SK-N-SH (cell line): ENCODE measurements at regions not wholly inside any gene's neighbourhood (a gene's known extent, or its start where the extent isn't known, plus 50 kb on each side); places are given as distances from the start of the nearest gene placed in this dataset.

Experiments used
- CTCF ChIA-PET: fragments of 300-600, 350-600 bp; formaldehyde crosslinking; extraction: SDS; loops from one replicate; lab custom pipeline; 2021; lab: Yijun Ruan, JAX
- POLR2A ChIA-PET: fragments of 350-600 bp; sonication (Branson Sonifier 250); formaldehyde crosslinking; extraction: SDS; loops from one replicate; lab custom pipeline; 2020; ENCODE audit warnings: antibody characterized with exemption, inconsistent platforms; lab: Yijun Ruan, JAX
- DNase-seq: peaks from one replicate; pipeline ENCODE4 v3.0.0; 2012
- H2AFZ ChIP-seq: fragments of 200-600 bp; sonication (generic); 2 replicates; pipeline ENCODE4 v1.8.1; 2016; ENCODE audit warnings: antibody characterized with exemption, mild to moderate bottlenecking, low read depth
- H3F3A ChIP-seq: fragments of 200-600 bp; sonication (generic); replicated peaks from 2 replicates; pipeline ENCODE3; 2016; ENCODE audit warnings: antibody characterized with exemption, mild to moderate bottlenecking; ENCODE audit not compliant: insufficient read depth
- H3K27ac ChIP-seq, 2 experiments: fragments of 200-500 bp in 1 of 2; fragments of 200-600 bp in 1 of 2; sonication (Bioruptor generic) in 1 of 2; sonication (generic), shearing (Covaris generic) in 1 of 2; 2 replicates each; pipeline versions ENCODE4 v1.5.1 to v1.6.1; 2014 to 2016; ENCODE audit warnings: low read depth in 2 of 2, inconsistent platforms in 1 of 2, low read length in 1 of 2, mild to moderate bottlenecking in 1 of 2, mixed read lengths in 1 of 2
- H3K27me3 ChIP-seq: fragments of 200-600 bp; sonication (generic), shearing (Covaris generic); 2 replicates; pipeline ENCODE4 v1.6.1; 2016; ENCODE audit warnings: mixed run types; ENCODE audit not compliant: insufficient read depth
- H3K36me3 ChIP-seq, 2 experiments: fragments of 200-500 bp in 1 of 2; fragments of 200-600 bp in 1 of 2; sonication (Bioruptor generic) in 1 of 2; sonication (generic) in 1 of 2; replicated peaks in 1 of 2; 2 replicates each; pipeline versions ENCODE3 to v1.5.1; 2014 to 2016; ENCODE audit warnings: low read length in 1 of 2, mild to moderate bottlenecking in 1 of 2; ENCODE audit not compliant: insufficient read depth in 2 of 2, control insufficient read depth in 1 of 2
- H3K4me1 ChIP-seq, 2 experiments: fragments of 200-500 bp in 1 of 2; fragments of 200-600 bp in 1 of 2; sonication (Bioruptor generic) in 1 of 2; sonication (generic), shearing (Covaris generic) in 1 of 2; 2 replicates each; pipeline versions ENCODE4 v1.5.1 to v1.6.1; 2014 to 2016; ENCODE audit warnings: low read depth in 1 of 2, low read length in 1 of 2, mixed run types in 1 of 2; ENCODE audit not compliant: insufficient read depth in 2 of 2, control insufficient read depth in 1 of 2
- H3K4me2 ChIP-seq: fragments of 200-600 bp; sonication (generic), shearing (Covaris generic); 2 replicates; pipeline ENCODE4 v1.6.1; 2017; ENCODE audit warnings: mixed run types
- H3K4me3 ChIP-seq, 2 experiments: fragments of 200-500 bp in 1 of 2; fragments of 200-600 bp in 1 of 2; sonication (Bioruptor generic) in 1 of 2; sonication (generic), shearing (Covaris generic) in 1 of 2; 2 replicates each; pipeline versions ENCODE4 v1.5.1 to v1.8.1; 2014 to 2016; ENCODE audit warnings: low read depth in 2 of 2, inconsistent platforms in 1 of 2, low read length in 1 of 2, mild to moderate bottlenecking in 1 of 2, mixed read lengths in 1 of 2, moderate library complexity in 1 of 2
- H3K79me2 ChIP-seq: fragments of 200-600 bp; sonication (generic); 2 replicates; pipeline ENCODE4 v1.8.1; 2017; ENCODE audit warnings: mild to moderate bottlenecking; ENCODE audit not compliant: insufficient read depth
- H3K9ac ChIP-seq: fragments of 200-600 bp; sonication (generic); 2 replicates; pipeline ENCODE4 v1.6.1; 2017; ENCODE audit warnings: mixed run types
- H3K9me2 ChIP-seq: fragments of 200-600 bp; sonication (generic); 2 replicates; pipeline ENCODE4 v1.6.1; 2017; ENCODE audit warnings: mixed run types
- H3K9me3 ChIP-seq: fragments of 200-600 bp; sonication (generic); 2 replicates; pipeline ENCODE4 v1.6.1; 2017; ENCODE audit warnings: mixed run types, mild to moderate bottlenecking, moderate library complexity
- H4K20me1 ChIP-seq: fragments of 200-600 bp; sonication (generic); 2 replicates; pipeline ENCODE4 v1.6.1; 2017; ENCODE audit warnings: mild to moderate bottlenecking, mixed run types; ENCODE audit not compliant: insufficient read depth
- CHD2 ChIP-seq: fragments of 150-350 bp; IDR thresholded peaks from 2 replicates; pipeline ENCODE4 v1.6.1; 2018; ENCODE audit warnings: low read length; ENCODE audit not compliant: partially characterized antibody
- CTCF ChIP-seq: fragments of 200-600 bp; sonication (generic); IDR thresholded peaks from 2 replicates; pipeline ENCODE4 v1.6.1; 2017; ENCODE audit warnings: antibody characterized with exemption, mild to moderate bottlenecking, moderate library complexity
- ELF1 ChIP-seq: IDR thresholded peaks from 2 replicates; pipeline ENCODE4 v1.4.0; 2012
- EP300 ChIP-seq, 2 experiments: IDR thresholded peaks; 2 replicates each; pipeline versions ENCODE4 v1.4.0 to v1.6.1; 2012; ENCODE audit warnings: borderline replicate concordance in 1 of 2, low read depth in 1 of 2, low read length in 1 of 2
- EZH2phosphoT487 ChIP-seq: fragments of 200-600 bp; sonication (generic); IDR thresholded peaks from 2 replicates; pipeline ENCODE4 v1.6.1; 2017; ENCODE audit warnings: low read depth, mixed run types, mild to moderate bottlenecking, antibody characterized with exemption, moderate library complexity, borderline replicate concordance
- FOXJ3 ChIP-seq: sonication (generic); formaldehyde crosslinking; IDR thresholded peaks from 2 replicates; pipeline ENCODE4 v1.5.1; 2020; ENCODE audit warnings: mild to moderate bottlenecking, missing genetic modification reagents
- FOXM1 ChIP-seq: IDR thresholded peaks from 2 replicates; pipeline ENCODE4 v1.4.0; 2012; ENCODE audit warnings: low read depth, mild to moderate bottlenecking
- GABPA ChIP-seq: IDR thresholded peaks from 2 replicates; pipeline ENCODE4 v1.4.0; 2012; ENCODE audit warnings: low read depth, mild to moderate bottlenecking
- IRF3 ChIP-seq: fragments of 150-350 bp; IDR thresholded peaks from 2 replicates; pipeline ENCODE4 v1.6.1; 2016; ENCODE audit warnings: mild to moderate bottlenecking, low read depth, low read length
- NFIC ChIP-seq: IDR thresholded peaks from 2 replicates; pipeline ENCODE4 v1.4.0; 2012; ENCODE audit warnings: borderline replicate concordance
- NRF1 ChIP-seq: IDR thresholded peaks from 2 replicates; pipeline ENCODE4 v1.6.1; 2012; ENCODE audit warnings: low read depth, mild to moderate bottlenecking, low read length
- RFX5 ChIP-seq: IDR thresholded peaks from 2 replicates; pipeline ENCODE4 v1.6.1; 2012; ENCODE audit warnings: mild to moderate bottlenecking, improper control_type of control experiment, low read length
- RXRA ChIP-seq: IDR thresholded peaks from 2 replicates; pipeline ENCODE4 v1.4.0; 2012; ENCODE audit warnings: low read depth, mild to moderate bottlenecking, borderline replicate concordance
- TCF12 ChIP-seq: IDR thresholded peaks from 2 replicates; pipeline ENCODE4 v1.4.0; 2012
- TEAD4 ChIP-seq: IDR thresholded peaks from 2 replicates; pipeline ENCODE4 v1.4.0; 2012; ENCODE audit warnings: mild to moderate bottlenecking, borderline replicate concordance; ENCODE audit not compliant: insufficient read depth
- WGBS: methylation state at CpG from one replicate; pipeline ENCODE4 v1.1.6; 2017; ENCODE audit warnings: low lambda C conversion rate; 5-methylcytosine and 5-hydroxymethylcytosine counted together
- TF ChIP-seq, protein P1 (sequence below): IDR thresholded peaks from 2 replicates; pipeline ENCODE4; 2012
- TF ChIP-seq, protein P2 (sequence below): IDR thresholded peaks from 2 replicates; pipeline ENCODE4 v1.4.0; 2012; ENCODE audit warnings: low read depth, borderline replicate concordance
- TF ChIP-seq, protein P3 (sequence below): IDR thresholded peaks from 2 replicates; pipeline ENCODE4 v1.4.0; 2012; ENCODE audit warnings: low read depth, borderline replicate concordance

GRCh38 chr15:47598996-47599395, 118.3 kb upstream of the SEMA6D start:
- Histone ChIP-seq H3K27ac (no peak overlapping the region), H3K79me2 (no peaks in the 10 kb centered on the region), H3K27me3 (no peaks in the 10 kb centered on the region), H3K9me3 (no peaks in the 10 kb centered on the region), H3K9ac (no peak overlapping the region), H3K36me3 (no peaks in the 10 kb centered on the region), H2AFZ (no peak overlapping the region), H3K4me3 (no peak overlapping the region), H3K4me1 (peaks cover 0 to 5% of the 10 kb centered on the region in 2 experiments; a peak in 2 of 4 replicates), H3K9me2 (no peaks in the 10 kb centered on the region), H3K4me2 (no peak overlapping the region), H4K20me1 (no peaks in the 10 kb centered on the region), H3F3A (no peaks in the 10 kb centered on the region)
- 51% methylated on average over 3 of the region's 3 CpGs for WGBS
- DNase-seq, result no peak
- CTCF ChIA-PET, result interaction anchor here (1.0 kb wide), 1 partner anchor 104 kb away, joined by 3 read pairs; no protein-coding TSS in a partner anchor
- POLR2A ChIA-PET, result no interaction called here
- no peak for TF ChIP-seq CHD2
- TF ChIP-seq TCF12, result no peak
- no peak for TF ChIP-seq RXRA
- TF ChIP-seq FOXJ3 (CRISPR knock-in tag), result no peak
- TF ChIP-seq EZH2phosphoT487, result no peak
- no peak for TF ChIP-seq GABPA
- TF ChIP-seq, protein P1, sequence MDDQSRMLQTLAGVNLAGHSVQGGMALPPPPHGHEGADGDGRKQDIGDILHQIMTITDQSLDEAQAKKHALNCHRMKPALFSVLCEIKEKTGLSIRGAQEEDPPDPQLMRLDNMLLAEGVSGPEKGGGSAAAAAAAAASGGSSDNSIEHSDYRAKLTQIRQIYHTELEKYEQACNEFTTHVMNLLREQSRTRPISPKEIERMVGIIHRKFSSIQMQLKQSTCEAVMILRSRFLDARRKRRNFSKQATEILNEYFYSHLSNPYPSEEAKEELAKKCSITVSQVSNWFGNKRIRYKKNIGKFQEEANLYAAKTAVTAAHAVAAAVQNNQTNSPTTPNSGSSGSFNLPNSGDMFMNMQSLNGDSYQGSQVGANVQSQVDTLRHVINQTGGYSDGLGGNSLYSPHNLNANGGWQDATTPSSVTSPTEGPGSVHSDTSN, result no peak
- TF ChIP-seq NFIC, result no peak
- no peak for TF ChIP-seq FOXM1
- no peak for TF ChIP-seq TEAD4
- no peak for TF ChIP-seq IRF3
- TF ChIP-seq, protein P2, sequence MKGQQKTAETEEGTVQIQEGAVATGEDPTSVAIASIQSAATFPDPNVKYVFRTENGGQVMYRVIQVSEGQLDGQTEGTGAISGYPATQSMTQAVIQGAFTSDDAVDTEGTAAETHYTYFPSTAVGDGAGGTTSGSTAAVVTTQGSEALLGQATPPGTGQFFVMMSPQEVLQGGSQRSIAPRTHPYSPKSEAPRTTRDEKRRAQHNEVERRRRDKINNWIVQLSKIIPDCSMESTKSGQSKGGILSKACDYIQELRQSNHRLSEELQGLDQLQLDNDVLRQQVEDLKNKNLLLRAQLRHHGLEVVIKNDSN, result no peak
- no peak for TF ChIP-seq NRF1
- TF ChIP-seq RFX5, result no peak
- no peak for TF ChIP-seq ELF1
- no peak for TF ChIP-seq CTCF
- TF ChIP-seq, protein P3, sequence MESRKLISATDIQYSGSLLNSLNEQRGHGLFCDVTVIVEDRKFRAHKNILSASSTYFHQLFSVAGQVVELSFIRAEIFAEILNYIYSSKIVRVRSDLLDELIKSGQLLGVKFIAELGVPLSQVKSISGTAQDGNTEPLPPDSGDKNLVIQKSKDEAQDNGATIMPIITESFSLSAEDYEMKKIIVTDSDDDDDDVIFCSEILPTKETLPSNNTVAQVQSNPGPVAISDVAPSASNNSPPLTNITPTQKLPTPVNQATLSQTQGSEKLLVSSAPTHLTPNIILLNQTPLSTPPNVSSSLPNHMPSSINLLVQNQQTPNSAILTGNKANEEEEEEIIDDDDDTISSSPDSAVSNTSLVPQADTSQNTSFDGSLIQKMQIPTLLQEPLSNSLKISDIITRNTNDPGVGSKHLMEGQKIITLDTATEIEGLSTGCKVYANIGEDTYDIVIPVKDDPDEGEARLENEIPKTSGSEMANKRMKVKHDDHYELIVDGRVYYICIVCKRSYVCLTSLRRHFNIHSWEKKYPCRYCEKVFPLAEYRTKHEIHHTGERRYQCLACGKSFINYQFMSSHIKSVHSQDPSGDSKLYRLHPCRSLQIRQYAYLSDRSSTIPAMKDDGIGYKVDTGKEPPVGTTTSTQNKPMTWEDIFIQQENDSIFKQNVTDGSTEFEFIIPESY, result no peak
- TF ChIP-seq EP300 (IDR thresholded peaks at IDR 0.05; ENCODE audit: borderline replicate concordance in 1 of 2, low read depth in 1 of 2, low read length in 1 of 2), result no peak
